Bronchial epithelial cell (primary cell): ENCODE measurements at regions not wholly inside any gene's neighbourhood (a gene's known extent, or its start where the extent isn't known, plus 50 kb on each side); places are given as distances from the start of the nearest gene placed in this dataset.

Source experiments
- DNase-seq: peaks from one replicate; pipeline ENCODE4 v3.0.0-alpha.2; 2010; ENCODE audit warnings: low read depth
- FAIRE-seq: peaks from 2 replicates; lab custom pipeline; 2011; peaks lifted over from hg19 to GRCh38; lab: Jason Lieb, UNC
- H3K27me3 ChIP-seq: 2 replicates; pipeline ENCODE4 v1.5.1; 2011; ENCODE audit warnings: low read length; ENCODE audit not compliant: control insufficient read depth, insufficient read depth
- H3K36me3 ChIP-seq: 2 replicates; pipeline ENCODE4 v1.5.1; 2011; ENCODE audit warnings: low read length; ENCODE audit not compliant: control insufficient read depth, insufficient read depth
- H3K4me3 ChIP-seq: 2 replicates; pipeline ENCODE4 v1.5.1; 2011; ENCODE audit warnings: mild to moderate bottlenecking, low read depth, low read length, control low read depth
- TF ChIP-seq, protein P1 (sequence below): IDR thresholded peaks from 2 replicates; pipeline ENCODE4 v1.5.1; 2011; ENCODE audit warnings: mild to moderate bottlenecking, moderate library complexity, low read length, control low read depth, inconsistent platforms; ENCODE audit not compliant: insufficient read depth, severe bottlenecking

DNA sequence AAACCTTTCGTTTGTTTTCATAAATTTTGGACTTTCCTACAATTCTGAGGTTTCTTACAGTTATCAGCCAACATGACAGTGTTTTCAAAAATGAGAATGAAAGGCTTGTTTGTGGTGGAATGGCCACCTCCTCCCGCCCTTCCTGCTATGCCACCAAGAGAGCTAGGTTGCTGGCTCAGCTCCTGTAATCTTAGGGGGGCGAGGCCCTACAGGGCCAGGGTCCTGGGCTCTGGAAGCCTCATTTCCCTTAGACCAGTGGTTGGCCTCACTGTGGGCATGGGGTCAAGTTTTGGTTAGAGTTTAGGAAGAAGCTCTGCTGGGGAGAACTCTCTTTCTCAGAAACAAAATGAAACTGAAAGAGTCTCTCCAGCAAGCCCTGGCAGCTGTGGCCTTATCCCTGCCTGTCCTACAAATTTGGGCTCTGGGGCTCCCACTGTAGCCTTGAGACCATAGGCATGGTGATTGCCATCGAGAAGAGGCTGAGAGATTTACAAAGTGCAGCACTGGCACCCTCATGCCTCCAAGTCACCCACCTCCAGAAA is 66.2 kb downstream of the IRX1 start:
- no peak for FAIRE-seq

DNA sequence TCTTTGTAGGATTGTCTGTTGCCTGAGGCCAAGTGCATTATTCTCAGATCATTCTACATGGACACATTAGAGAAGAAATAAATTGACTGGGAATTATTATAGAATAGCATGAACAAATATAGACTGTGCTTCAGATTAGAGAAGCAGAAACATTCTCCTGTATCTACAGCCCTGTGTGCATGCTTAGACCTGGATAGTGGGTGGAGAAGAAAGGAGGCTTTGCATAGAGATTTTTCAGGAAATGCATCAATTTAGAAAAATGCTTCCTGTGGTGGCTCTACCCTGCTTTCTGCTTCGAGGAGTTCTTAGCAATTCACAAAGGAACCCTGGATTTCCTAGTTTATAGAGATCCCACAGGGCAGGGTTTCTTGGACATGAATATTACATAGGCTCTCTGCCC is 66.7 kb downstream of the IRX1 start:
- TF ChIP-seq, protein P1, sequence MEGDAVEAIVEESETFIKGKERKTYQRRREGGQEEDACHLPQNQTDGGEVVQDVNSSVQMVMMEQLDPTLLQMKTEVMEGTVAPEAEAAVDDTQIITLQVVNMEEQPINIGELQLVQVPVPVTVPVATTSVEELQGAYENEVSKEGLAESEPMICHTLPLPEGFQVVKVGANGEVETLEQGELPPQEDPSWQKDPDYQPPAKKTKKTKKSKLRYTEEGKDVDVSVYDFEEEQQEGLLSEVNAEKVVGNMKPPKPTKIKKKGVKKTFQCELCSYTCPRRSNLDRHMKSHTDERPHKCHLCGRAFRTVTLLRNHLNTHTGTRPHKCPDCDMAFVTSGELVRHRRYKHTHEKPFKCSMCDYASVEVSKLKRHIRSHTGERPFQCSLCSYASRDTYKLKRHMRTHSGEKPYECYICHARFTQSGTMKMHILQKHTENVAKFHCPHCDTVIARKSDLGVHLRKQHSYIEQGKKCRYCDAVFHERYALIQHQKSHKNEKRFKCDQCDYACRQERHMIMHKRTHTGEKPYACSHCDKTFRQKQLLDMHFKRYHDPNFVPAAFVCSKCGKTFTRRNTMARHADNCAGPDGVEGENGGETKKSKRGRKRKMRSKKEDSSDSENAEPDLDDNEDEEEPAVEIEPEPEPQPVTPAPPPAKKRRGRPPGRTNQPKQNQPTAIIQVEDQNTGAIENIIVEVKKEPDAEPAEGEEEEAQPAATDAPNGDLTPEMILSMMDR: no peak
- no peak overlapping the region for H3K4me3 ChIP-seq
- DNase-seq (no peak), FAIRE-seq (no peak)
- H3K27me3 ChIP-seq: no peaks in the 10 kb centered on the region
- no peaks in the 10 kb centered on the region for H3K36me3 ChIP-seq

More for the DNA sequence above, 66.2 kb downstream of the IRX1 start:
- Histone ChIP-seq H3K4me3 (no peak overlapping the region), H3K36me3 (no peaks in the 10 kb centered on the region), H3K27me3 (no peaks in the 10 kb centered on the region)
- TF ChIP-seq, protein P1: no peak
- DNase-seq: no peak

DNA sequence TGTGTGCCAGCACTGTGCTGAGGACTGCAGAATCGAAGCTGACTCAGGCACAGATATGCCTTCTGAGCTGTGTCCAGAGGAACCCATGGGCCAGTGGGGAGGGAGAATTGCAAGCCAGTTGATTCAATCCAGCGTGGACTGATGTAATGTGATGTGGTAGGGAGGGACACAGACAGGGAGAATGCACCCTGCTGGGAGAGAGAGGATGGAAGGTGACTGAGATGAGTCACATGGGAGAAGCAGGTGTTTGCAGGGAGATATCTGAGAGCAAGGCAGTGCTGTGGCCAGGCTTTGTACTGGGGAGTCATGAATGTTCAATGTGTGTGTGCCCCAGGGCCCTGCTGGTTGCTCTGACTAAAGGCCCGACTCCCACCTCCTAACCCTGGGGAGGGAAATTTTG is 75.7 kb downstream of the IRX1 start:
- TF ChIP-seq, protein P1: no peak
- FAIRE-seq: no peak
- DNase-seq: no peak
- Histone ChIP-seq H3K36me3 (no peaks in the 10 kb centered on the region), H3K27me3 (no peaks in the 10 kb centered on the region), H3K4me3 (no peak overlapping the region)

DNA sequence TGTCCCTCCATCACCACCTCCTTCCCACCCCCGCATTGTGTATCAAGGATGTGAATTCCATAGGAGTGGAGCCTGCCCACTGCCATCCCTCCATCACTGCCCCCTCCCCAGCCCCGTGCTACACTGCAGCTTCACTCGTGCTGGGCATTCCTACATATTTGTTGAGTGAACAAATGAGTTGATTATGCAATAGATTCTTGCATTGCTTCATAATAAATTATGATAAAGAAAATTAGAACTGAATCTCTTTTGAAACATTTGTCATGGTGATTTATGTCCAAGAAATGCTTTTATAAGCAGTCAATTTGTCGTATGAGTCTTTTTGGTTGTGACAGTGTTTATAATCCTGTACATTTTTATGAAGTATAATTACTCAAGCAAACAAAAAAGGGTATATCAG is 83.2 kb downstream of the IRX1 start:
- TF ChIP-seq, protein P1: no peak
- no peaks in the 10 kb centered on the region for H3K27me3 ChIP-seq
- no peak overlapping the region for H3K4me3 ChIP-seq
- FAIRE-seq (no peak), DNase-seq (no peak)
- H3K36me3 ChIP-seq: no peaks in the 10 kb centered on the region

DNA sequence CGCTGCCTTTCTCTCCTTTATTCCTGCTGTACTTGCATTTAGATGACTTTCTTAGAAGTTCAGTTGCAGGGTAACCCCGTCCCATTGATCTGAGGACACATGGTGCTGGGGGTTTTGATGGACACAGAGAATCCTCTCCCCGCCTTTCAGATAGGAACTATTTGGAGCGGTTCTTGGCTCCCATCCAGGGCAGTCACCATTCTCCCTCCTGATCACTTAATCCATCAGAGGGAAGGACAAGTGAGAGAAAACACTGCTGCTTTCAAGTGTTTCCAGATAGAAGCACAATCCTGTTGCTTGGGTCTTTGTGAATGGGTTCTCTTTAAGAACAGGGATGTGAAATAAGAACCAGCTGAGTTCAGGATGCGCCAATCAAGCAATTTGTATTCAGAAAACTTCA is 85.2 kb downstream of the IRX1 start:
- Histone ChIP-seq H3K4me3 (no peak overlapping the region), H3K27me3 (no peaks in the 10 kb centered on the region)
- no peak for FAIRE-seq

DNA sequence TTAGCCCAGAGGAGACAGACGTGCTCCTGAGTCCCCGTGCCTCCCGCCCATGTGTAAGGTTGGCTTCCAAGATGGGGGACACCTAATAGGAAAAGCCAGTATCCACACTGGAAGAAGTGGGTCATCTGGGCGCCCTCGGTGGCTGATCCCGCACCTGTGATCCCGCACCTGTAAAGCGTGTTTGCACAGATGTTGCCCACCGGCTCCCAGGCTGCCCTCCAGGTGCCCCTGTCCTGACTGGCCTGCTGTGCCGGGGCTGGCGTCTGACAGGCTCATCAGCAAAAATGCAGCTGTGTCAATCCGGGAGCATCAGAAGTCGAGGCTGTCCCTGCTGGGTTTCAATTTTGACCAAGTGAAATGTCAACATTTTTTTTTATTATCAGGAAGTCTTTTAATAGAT is 88.5 kb downstream of the IRX1 start:
- Histone ChIP-seq H3K4me3 (no peak overlapping the region), H3K36me3 (no peaks in the 10 kb centered on the region), H3K27me3 (no peaks in the 10 kb centered on the region)
- TF ChIP-seq, protein P1: no peak
- FAIRE-seq (no peak), DNase-seq (no peak)

More for the DNA sequence above, 85.2 kb downstream of the IRX1 start:
- TF ChIP-seq, protein P1: no peak
- DNase-seq: no peak
- no peaks in the 10 kb centered on the region for H3K36me3 ChIP-seq
